Suprapubic skin (tissue), 4 donors: ENCODE measurements at regions not wholly inside any gene's neighbourhood (a gene's known extent, or its start where the extent isn't known, plus 50 kb on each side); places are given as distances from the start of the nearest gene placed in this dataset.

ENCODE experiments used
- CTCF ChIP-seq, 2 donors: fragments of 200-600 bp in 1 of 2; fragments of 450-650 bp in 1 of 2; sonication (generic) in 1 of 2; IDR thresholded peaks; one replicate each; pipeline ENCODE4 v1.5.1; 2016 to 2019; ENCODE audit warnings: antibody characterized with exemption in 2 of 2, mild to moderate bottlenecking in 1 of 2, moderate library complexity in 1 of 2
- POLR2A ChIP-seq, 2 donors: fragments of 450-650 bp; IDR thresholded peaks; one replicate each; pipeline ENCODE4 v1.6.1; 2017; ENCODE audit warnings: antibody characterized with exemption in 2 of 2, mild to moderate bottlenecking in 2 of 2, moderate library complexity in 2 of 2
- POLR2AphosphoS5 ChIP-seq, 3 donors: sonication (generic); formaldehyde crosslinking; IDR thresholded peaks; one replicate each; pipeline ENCODE4 v1.6.1; 2017; ENCODE audit warnings: antibody characterized with exemption in 3 of 3

DNA sequence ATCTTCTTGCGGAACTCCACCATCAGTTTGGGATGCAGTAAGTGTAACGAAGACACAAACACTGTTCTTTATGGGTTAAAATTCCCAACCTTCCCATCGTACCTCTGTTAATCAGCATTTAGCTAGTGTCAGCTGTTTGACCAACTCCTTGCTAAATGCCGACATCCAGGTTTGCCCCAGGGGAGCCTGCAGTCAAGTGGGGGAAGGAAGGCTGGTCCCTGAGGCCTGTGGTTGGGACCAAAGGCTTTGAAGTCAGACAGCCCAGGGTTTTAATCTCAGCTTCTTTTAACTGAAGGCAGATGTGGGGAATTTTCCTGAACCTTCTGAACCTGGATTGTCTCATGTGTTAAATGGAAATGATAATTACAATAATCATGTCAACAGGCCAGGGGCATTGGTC is 443.7 kb downstream of the GLRX3 start:
- TF ChIP-seq POLR2AphosphoS5 (IDR thresholded peaks at IDR 0.05) (no peak), CTCF (IDR thresholded peaks at IDR 0.05) (no peak), POLR2A (IDR thresholded peaks at IDR 0.05) (no peak)
